ENCODE measurements at regions not wholly inside any gene's neighbourhood (a gene's known extent, or its start where the extent isn't known, plus 50 kb on each side); places are given as distances from the start of the nearest gene placed in this dataset.

DNA sequence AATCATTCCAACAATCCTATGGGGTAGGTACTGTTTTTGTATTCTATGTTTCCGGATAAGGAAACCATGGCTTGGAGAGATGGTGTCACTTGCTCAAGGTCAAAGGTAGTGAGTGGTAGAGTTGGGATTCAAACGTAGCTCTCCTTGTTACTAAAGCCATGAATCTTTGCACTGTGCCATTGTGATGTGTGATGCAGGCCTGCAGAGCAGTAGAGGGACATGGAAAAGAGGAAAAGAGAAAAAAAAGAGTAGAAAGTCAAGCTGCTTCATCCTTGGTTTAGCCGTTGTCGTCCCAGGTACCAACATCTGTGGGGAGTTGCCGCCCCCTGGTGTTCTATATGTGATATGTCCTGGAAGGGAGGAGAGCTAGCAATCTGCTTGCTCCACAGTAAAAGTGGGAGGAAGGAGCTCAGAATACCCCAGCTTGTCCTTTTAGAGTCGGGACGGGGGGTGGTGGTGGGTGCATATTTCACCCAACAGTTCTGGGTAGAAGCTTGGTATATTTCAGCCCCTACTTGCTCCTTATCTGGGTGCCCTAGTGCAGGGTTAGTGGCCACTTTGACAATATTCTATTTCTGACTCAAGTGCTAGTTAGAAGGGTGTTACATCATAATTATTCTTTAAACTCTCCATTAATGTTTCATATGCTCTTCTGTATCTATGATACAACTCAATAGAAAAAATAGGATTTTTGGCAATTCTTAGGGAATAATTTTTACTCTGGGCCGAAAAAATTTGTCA is 98.4 kb downstream of the EBNA1BP2 start (continued):
- TF ChIP-seq, protein P1, sequence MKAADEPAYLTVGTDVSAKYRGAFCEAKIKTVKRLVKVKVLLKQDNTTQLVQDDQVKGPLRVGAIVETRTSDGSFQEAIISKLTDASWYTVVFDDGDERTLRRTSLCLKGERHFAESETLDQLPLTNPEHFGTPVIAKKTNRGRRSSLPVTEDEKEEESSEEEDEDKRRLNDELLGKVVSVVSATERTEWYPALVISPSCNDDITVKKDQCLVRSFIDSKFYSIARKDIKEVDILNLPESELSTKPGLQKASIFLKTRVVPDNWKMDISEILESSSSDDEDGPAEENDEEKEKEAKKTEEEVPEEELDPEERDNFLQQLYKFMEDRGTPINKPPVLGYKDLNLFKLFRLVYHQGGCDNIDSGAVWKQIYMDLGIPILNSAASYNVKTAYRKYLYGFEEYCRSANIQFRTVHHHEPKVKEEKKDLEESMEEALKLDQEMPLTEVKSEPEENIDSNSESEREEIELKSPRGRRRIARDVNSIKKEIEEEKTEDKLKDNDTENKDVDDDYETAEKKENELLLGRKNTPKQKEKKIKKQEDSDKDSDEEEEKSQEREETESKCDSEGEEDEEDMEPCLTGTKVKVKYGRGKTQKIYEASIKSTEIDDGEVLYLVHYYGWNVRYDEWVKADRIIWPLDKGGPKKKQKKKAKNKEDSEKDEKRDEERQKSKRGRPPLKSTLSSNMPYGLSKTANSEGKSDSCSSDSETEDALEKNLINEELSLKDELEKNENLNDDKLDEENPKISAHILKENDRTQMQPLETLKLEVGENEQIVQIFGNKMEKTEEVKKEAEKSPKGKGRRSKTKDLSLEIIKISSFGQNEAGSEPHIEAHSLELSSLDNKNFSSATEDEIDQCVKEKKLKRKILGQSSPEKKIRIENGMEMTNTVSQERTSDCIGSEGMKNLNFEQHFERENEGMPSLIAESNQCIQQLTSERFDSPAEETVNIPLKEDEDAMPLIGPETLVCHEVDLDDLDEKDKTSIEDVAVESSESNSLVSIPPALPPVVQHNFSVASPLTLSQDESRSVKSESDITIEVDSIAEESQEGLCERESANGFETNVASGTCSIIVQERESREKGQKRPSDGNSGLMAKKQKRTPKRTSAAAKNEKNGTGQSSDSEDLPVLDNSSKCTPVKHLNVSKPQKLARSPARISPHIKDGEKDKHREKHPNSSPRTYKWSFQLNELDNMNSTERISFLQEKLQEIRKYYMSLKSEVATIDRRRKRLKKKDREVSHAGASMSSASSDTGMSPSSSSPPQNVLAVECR (CRISPR knock-in tag; IDR thresholded peaks at IDR 0.05; ENCODE audit: borderline replicate concordance) = no peak
- TF ChIP-seq POLR2G (IDR thresholded peaks at IDR 0.05; ENCODE audit: low read depth, low read length) (no peak), RFXAP (CRISPR knock-in tag; IDR thresholded peaks at IDR 0.05; ENCODE audit: borderline replicate concordance) (no peak), ZNF713 (CRISPR knock-in tag; IDR thresholded peaks at IDR 0.05) (no peak), ZNF552 (CRISPR knock-in tag; IDR thresholded peaks at IDR 0.05; ENCODE audit: borderline replicate concordance) (no peak)
- TF ChIP-seq, protein P2, sequence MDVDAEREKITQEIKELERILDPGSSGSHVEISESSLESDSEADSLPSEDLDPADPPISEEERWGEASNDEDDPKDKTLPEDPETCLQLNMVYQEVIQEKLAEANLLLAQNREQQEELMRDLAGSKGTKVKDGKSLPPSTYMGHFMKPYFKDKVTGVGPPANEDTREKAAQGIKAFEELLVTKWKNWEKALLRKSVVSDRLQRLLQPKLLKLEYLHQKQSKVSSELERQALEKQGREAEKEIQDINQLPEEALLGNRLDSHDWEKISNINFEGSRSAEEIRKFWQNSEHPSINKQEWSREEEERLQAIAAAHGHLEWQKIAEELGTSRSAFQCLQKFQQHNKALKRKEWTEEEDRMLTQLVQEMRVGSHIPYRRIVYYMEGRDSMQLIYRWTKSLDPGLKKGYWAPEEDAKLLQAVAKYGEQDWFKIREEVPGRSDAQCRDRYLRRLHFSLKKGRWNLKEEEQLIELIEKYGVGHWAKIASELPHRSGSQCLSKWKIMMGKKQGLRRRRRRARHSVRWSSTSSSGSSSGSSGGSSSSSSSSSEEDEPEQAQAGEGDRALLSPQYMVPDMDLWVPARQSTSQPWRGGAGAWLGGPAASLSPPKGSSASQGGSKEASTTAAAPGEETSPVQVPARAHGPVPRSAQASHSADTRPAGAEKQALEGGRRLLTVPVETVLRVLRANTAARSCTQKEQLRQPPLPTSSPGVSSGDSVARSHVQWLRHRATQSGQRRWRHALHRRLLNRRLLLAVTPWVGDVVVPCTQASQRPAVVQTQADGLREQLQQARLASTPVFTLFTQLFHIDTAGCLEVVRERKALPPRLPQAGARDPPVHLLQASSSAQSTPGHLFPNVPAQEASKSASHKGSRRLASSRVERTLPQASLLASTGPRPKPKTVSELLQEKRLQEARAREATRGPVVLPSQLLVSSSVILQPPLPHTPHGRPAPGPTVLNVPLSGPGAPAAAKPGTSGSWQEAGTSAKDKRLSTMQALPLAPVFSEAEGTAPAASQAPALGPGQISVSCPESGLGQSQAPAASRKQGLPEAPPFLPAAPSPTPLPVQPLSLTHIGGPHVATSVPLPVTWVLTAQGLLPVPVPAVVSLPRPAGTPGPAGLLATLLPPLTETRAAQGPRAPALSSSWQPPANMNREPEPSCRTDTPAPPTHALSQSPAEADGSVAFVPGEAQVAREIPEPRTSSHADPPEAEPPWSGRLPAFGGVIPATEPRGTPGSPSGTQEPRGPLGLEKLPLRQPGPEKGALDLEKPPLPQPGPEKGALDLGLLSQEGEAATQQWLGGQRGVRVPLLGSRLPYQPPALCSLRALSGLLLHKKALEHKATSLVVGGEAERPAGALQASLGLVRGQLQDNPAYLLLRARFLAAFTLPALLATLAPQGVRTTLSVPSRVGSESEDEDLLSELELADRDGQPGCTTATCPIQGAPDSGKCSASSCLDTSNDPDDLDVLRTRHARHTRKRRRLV (CRISPR knock-in tag; IDR thresholded peaks at IDR 0.05) = no peak
- TF ChIP-seq, protein P3, sequence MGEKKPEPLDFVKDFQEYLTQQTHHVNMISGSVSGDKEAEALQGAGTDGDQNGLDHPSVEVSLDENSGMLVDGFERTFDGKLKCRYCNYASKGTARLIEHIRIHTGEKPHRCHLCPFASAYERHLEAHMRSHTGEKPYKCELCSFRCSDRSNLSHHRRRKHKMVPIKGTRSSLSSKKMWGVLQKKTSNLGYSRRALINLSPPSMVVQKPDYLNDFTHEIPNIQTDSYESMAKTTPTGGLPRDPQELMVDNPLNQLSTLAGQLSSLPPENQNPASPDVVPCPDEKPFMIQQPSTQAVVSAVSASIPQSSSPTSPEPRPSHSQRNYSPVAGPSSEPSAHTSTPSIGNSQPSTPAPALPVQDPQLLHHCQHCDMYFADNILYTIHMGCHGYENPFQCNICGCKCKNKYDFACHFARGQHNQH (CRISPR knock-in tag; IDR thresholded peaks at IDR 0.05) = 0 out of 2 replicates have a peak, but pooled peaks have one; percentile 14
- TF ChIP-seq, protein P4, sequence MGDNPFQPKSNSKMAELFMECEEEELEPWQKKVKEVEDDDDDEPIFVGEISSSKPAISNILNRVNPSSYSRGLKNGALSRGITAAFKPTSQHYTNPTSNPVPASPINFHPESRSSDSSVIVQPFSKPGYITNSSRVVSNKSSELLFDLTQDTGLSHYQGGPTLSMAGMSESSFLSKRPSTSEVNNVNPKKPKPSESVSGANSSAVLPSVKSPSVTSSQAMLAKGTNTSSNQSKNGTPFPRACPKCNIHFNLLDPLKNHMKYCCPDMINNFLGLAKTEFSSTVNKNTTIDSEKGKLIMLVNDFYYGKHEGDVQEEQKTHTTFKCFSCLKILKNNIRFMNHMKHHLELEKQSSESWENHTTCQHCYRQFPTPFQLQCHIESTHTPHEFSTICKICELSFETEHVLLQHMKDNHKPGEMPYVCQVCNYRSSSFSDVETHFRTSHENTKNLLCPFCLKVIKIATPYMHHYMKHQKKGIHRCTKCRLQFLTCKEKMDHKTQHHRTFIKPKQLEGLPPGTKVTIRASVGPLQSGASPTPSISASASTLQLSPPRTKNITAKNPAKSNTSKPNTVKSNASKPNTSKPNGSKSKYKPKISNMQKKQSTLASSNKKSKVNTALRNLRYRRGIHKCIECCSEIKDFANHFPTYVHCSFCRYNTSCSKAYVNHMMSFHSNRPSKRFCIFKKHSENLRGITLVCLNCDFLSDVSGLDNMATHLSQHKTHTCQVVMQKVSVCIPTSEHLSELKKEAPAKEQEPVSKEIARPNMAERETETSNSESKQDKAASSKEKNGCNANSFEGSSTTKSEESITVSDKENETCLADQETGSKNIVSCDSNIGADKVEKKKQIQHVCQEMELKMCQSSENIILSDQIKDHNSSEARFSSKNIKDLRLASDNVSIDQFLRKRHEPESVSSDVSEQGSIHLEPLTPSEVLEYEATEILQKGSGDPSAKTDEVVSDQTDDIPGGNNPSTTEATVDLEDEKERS (CRISPR knock-in tag; IDR thresholded peaks at IDR 0.05) = no peak

All from HepG2 (cell line).